ENCODE measurements at regions not wholly inside any gene's neighbourhood (a gene's known extent, or its start where the extent isn't known, plus 50 kb on each side); places are given as distances from the start of the nearest gene placed in this dataset.
"Not testable (repeated sequence)": the region's sequence is repeated elsewhere in the genome, so short reads cannot be mapped to it uniquely, and the experiment has no call there.

DNA sequence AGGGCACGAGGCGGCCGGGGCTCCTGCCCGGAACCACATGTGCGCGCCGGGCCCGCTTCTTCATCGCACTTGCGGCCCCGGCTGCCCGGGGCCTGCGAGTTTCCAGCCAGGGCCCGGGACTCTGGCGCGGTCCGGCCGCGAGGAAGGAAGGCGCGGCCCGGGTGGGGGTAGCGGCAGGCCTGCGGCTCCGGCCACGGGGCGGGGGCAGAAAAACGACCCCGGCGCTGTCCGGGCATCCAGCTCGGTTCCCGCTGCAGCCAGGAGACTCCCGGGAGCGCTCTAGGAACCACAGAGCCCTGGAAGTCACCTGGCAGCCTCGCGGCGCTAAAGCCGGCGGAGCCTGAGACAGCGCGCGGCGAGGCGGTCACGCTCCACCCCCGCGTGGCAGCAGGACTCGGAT lies 130.5 kb downstream of the POTEM start:
- TF ChIP-seq, protein P1, sequence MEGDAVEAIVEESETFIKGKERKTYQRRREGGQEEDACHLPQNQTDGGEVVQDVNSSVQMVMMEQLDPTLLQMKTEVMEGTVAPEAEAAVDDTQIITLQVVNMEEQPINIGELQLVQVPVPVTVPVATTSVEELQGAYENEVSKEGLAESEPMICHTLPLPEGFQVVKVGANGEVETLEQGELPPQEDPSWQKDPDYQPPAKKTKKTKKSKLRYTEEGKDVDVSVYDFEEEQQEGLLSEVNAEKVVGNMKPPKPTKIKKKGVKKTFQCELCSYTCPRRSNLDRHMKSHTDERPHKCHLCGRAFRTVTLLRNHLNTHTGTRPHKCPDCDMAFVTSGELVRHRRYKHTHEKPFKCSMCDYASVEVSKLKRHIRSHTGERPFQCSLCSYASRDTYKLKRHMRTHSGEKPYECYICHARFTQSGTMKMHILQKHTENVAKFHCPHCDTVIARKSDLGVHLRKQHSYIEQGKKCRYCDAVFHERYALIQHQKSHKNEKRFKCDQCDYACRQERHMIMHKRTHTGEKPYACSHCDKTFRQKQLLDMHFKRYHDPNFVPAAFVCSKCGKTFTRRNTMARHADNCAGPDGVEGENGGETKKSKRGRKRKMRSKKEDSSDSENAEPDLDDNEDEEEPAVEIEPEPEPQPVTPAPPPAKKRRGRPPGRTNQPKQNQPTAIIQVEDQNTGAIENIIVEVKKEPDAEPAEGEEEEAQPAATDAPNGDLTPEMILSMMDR (IDR thresholded peaks at IDR 0.05) = not testable (repeated sequence)
- TF ChIP-seq POLR2A (IDR thresholded peaks at IDR 0.05) = not testable (repeated sequence)

All from lower leg skin (tissue), 3 donors.